NCI-H1048 (cell line): ENCODE measurements at regions not wholly inside any gene's neighbourhood (a gene's known extent, or its start where the extent isn't known, plus 50 kb on each side); places are given as distances from the start of the nearest gene placed in this dataset.
"Not testable (repeated sequence)": the region's sequence is repeated elsewhere in the genome, so short reads cannot be mapped to it uniquely, and the experiment has no call there.

ENCODE experiments used
- DNase-seq: peaks from one replicate; lab custom pipeline; 2025; lab: John Stamatoyannopoulos, UW

GRCh38 chr4:94014484-94015136, 186.1 kb downstream of the ATOH1 start:
- DNase-seq, result no peak

DNA sequence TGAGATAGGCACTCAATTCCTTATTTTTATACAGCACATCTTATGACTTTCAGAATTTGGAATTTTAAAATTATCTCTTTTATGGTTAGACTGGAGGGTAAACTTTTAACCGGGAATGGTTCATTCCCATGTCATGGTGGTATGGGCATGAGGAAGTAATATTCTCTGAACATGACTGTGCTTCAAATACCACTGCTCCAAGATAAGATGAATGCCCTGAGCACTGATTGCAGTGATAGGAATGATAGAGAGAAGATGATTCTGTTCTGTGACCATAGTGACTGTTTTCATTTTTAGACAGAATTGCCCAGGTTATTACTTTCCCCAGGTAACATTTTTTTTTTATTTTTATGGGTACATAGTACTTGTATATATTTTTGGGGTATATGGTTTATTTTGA, 187.4 kb downstream of the ATOH1 start:
- DNase-seq, result no peak

DNA sequence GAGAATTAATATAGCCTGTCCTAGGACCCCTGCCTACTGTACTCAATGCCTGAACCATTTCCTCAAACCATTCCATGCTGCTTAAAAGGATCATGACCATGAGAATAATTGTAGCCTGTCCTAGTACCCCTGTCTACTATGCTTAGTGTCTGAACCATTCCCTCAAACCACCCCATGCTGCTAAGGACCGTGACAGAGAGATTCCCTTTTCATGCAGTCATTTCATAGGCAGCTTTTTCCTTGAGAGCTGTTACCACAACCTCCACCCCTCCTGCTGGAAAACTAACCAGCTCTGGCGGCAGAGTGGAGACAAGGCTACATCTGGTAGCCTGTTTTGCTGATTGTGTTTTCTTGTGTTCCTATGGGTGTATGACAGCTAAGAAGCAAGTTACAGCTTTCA, 174.9 kb upstream of the SMARCAD1 start:
- DNase-seq, result no peak

DNA sequence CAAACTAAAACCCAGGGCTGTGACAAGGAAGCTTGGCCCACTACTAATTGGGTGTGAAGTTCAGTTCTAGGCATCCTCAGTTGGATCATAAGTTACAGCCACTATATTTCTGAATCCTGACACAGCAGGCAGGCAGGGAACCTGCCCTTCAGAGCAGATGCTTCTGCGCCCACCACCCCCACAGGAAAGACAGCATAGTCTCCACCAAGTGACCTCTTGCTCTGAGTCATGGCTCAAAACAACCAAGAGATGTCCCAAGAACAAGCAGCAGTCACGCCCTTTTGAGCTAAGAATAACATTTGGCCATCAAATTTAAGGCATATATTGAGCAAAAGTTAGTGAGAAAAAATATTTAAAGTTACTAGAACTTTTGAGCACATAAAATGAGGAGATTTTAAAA, 170.7 kb upstream of the SMARCAD1 start:
- DNase-seq, result no peak

DNA sequence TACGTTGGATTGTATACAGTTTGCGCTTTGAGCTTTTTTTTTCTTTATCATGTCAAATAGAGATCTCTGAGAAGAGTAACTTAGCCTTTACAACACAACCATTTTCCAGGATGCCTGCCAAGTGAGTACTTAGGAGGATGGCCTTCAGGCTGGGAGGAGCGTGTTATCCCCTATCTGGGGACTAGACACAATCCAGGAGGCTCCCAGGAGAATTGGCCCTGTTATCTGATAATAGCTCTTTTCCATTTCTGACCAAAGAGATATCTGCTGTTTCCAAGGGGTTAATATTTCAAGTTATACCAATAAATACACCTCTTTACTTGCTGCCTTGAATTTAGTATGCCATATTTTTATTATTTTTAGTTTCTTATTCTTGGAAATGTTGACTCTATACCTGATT, 169.5 kb upstream of the SMARCAD1 start:
- no peak for DNase-seq

GRCh38 chr4:94039226-94039625, 168.4 kb upstream of the SMARCAD1 start:
- no peak for DNase-seq

DNA sequence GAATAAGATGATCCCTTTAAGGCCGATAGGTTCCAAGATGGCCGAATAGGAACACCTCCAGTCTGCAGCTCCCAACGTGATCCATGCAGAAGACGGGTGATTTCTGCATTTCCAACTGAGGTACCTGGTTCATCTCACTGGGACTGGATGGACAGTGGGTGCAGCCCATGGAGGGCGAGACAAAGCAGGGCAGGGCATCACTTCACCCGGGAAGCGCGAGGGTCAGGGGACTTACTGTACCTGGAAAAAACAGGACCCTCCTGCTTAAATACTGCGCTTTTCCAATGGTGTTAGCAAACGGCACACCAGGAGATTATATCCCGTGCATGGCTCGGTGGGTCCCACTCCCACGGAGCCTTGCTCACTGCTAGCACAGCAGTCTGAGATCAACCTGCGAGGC, 163.2 kb upstream of the SMARCAD1 start:
- DNase-seq, result not testable (repeated sequence)

- no peak for DNase-seq
Measured at GRCh38 chr4:94063084-94063483, 144.6 kb upstream of the SMARCAD1 start.

- no peak for DNase-seq
Measured at GRCh38 chr4:94068753-94069719, 138.6 kb upstream of the SMARCAD1 start.

GRCh38 chr4:94076498-94076897, 131.2 kb upstream of the SMARCAD1 start:
- no peak for DNase-seq

DNA sequence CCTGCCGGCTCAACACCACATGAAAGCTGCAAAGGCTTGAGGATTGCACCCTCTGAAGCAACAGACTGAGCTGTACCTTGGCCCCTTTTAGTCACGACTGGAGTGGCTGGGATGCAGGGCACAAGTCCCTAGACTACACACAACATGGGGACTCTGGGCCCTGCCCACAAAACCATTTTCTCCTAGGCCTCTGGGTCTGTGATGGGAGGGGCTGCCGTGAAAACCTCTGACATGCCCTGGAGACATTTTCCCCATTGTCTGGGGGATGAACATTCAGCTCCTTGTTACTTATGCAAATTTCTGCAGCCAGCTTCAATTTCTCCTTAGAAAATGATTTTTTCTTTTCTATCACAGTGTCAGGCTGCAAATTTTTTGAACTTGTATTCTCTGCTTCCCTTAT, 123.5 kb upstream of the SMARCAD1 start:
- peak; percentile 4 for DNase-seq

DNA sequence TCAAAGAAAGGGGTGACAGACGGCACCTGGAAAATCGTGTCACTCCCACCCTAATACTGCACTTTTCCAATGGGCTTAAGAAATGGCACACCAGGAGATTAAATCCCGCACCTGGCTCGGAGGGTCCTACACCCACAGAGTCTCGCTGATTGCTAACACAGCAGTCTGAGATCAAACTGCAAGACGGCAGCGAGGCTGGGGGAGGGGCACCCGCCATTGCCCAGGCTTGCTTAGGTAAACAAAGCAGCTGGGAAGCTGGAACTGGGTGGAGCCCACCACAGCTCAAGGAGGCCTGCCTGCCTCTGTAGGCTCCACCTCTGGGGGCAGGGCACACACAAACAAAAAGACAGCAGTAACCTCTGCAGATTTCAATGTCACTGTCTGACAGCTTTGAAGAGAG, 108.5 kb upstream of the SMARCAD1 start:
- not testable (repeated sequence) for DNase-seq

GRCh38 chr4:94112644-94113043, 95.0 kb upstream of the SMARCAD1 start:
- no peak for DNase-seq

DNA sequence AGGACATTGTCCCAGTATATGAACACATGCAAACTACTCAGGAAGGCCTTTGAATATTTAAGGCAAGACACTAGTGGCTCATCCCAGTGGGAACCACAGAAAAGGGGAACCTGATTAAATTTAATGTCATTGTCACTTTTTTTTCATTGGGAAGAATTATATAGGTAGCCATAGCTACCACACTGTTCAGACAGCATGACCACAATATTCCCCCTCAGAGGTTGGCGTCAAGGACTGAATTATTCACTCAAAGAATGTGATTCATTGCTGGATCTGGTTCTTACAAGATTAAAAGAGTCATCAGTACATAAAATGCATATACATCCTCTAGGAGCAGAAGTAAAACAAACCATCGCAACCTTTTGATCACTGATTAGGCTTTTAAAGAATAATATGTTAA, 92.0 kb upstream of the SMARCAD1 start:
- no peak for DNase-seq

GRCh38 chr4:94116842-94117241, 90.8 kb upstream of the SMARCAD1 start:
- DNase-seq, result no peak

GRCh38 chr4:94126669-94127068, 81.0 kb upstream of the SMARCAD1 start:
- no peak for DNase-seq

DNA sequence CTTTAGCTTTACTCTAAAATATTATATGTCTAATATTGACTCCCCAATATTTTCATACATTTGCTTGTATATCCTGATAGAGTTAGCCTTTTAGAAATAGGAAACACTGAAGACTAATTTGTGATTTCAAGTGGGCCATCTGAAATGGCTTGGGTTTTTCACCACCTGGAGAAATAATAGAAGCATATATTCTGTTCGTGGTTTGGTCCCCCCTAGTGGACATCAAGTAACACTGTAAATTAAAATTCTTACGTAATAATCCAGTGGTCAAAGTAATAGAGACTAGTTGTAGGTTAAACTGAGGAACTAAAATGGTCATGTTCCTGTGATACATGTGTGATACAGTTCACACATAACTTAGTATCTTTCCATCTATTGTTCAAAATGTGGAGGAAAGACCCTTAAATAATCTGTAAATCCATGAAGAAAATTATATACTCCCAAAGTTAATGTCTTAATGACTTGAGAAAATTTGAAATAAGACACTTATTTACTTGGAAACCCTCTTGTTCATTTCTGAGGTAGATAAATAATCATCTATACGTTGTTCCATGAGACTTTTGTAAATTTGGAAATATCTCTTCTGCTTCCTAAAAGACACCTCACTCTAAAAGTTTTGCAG, 79.8 kb upstream of the SMARCAD1 start:
- DNase-seq, result peak; percentile 7

GRCh38 chr4:94131212-94131611, 76.5 kb upstream of the SMARCAD1 start:
- DNase-seq, result no peak

GRCh38 chr4:94135701-94136100, 72.0 kb upstream of the SMARCAD1 start:
- DNase-seq, result no peak

DNA sequence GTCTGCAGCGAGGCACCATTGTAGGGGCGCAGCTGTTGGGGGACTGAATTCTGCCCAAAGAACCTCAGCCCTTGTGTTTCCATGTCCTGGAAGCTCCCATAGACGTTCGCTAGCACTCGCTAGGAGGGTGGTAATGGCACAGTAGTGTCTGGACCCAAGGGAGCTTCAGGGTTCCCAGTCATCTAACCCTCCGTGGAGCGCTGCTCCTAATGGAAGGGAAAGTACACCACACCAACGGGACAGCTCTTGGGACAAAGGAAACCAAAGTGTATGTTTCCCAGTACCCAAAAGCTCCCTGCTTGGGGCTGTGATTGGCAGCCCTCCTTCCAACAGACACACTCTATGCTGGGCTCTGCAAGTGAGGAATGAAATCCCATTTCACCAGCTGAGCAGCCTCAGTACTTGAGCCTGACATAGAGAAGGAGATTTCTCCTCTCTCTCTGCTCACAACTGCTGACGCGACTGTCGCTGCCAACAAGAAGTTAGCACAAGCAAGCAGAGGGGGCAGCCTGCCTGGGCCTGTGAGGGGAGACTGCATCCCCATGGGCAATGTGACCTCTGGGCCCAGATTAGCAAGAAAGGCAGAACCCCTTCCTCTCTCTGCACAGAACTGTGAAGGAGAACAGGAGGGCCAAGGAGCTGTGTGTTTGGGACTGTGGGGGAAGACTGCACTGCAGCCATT, 67.6 kb upstream of the SMARCAD1 start:
- DNase-seq, result no peak

GRCh38 chr4:94141001-94141400, 66.7 kb upstream of the SMARCAD1 start:
- DNase-seq, result no peak

- not testable (repeated sequence) for DNase-seq
Measured at GRCh38 chr4:94148052-94148451, 59.6 kb upstream of the SMARCAD1 start.
